Lung (tissue), 11 donors: ENCODE measurements at regions not wholly inside any gene's neighbourhood (a gene's known extent, or its start where the extent isn't known, plus 50 kb on each side); places are given as distances from the start of the nearest gene placed in this dataset.

Source experiments
- ATAC-seq: fragments of 200-7000 bp; cut with Tn5 transposase; one replicate; pipeline ENCODE4 v1.9.1; 2020; ENCODE audit warnings: moderate number of reproducible peaks; ENCODE audit not compliant: insufficient read depth, low FRiP score
- DNase-seq, 3 donors: peaks; one replicate each; pipeline ENCODE4 v3.0.0-alpha.2; 2013 to 2017
- H3K27ac ChIP-seq, 2 donors: one replicate each; pipeline ENCODE4 v1.5.1; 2013; ENCODE audit warnings: mild to moderate bottlenecking in 2 of 2, moderate library complexity in 2 of 2, control low read depth in 1 of 2, inconsistent platforms in 1 of 2, low read depth in 1 of 2, low read length in 1 of 2
- H3K27me3 ChIP-seq, 3 donors: one replicate each; pipeline ENCODE4 v1.5.1; 2013; ENCODE audit warnings: low read length in 2 of 3; ENCODE audit not compliant: control insufficient read depth in 3 of 3, insufficient read depth in 3 of 3
- H3K36me3 ChIP-seq, 4 donors: one replicate each; pipeline ENCODE4 v1.5.1; 2013; ENCODE audit warnings: low read length in 4 of 4, mild to moderate bottlenecking in 1 of 4, moderate library complexity in 1 of 4; ENCODE audit not compliant: control insufficient read depth in 4 of 4, insufficient read depth in 4 of 4
- H3K4me1 ChIP-seq, 5 donors: one replicate each; pipeline ENCODE4 v1.5.1; 2013; ENCODE audit warnings: low read length in 5 of 5, mild to moderate bottlenecking in 2 of 5, moderate library complexity in 1 of 5; ENCODE audit not compliant: control insufficient read depth in 5 of 5, insufficient read depth in 5 of 5
- H3K4me3 ChIP-seq: one replicate; pipeline ENCODE4 v1.5.1; 2013; ENCODE audit warnings: mild to moderate bottlenecking, control low read depth, moderate library complexity
- H3K9ac ChIP-seq, 2 donors: one replicate each; pipeline ENCODE4 v1.5.1; 2013; ENCODE audit warnings: low read length in 2 of 2, control low read depth in 1 of 2; ENCODE audit not compliant: insufficient read depth in 1 of 2
- H3K9me3 ChIP-seq, 4 donors: one replicate each; pipeline ENCODE4 v1.5.1; 2013; ENCODE audit warnings: low read length in 3 of 4, mild to moderate bottlenecking in 1 of 4, moderate library complexity in 1 of 4; ENCODE audit not compliant: control insufficient read depth in 4 of 4, insufficient read depth in 3 of 4
- WGBS, 2 donors: extraction: QIAGEN DNeasy Blood & Tissue Kit; methylation state at CpG; one replicate each; pipeline ENCODE4 v1.1.7; 2013; 5-methylcytosine and 5-hydroxymethylcytosine counted together
- TF ChIP-seq, protein P1 (sequence below): IDR thresholded peaks from 2 replicates; pipeline ENCODE4 v1.5.1; 2012; ENCODE audit warnings: mild to moderate bottlenecking; ENCODE audit errors: control extremely low read depth, extremely low read depth
- donor health status: control.
- donor health status: control.
- donor health status: Bipolar disorder and iron deficiency.
- donor health status: healthy.
- donor health status: DM: yes; HTN: yes; CAD: no.

DNA sequence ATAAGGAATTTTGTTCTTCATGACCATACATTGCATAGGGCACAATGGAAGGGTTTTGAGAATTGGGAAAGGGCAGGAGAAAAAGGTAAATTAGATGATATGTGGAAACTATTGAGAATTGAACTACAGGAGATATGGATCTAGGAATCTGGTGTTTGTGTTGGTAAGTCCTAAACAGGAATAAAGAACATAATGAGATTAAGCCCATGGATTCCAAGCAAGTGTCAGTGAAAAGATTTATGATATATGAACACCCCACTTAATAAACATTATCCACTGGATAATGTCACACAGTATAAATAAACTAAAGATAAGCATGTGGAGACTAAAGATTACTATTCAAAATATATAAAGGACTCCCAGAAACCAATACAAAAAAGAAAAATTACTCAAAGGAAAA lies 98.2 kb downstream of the TNFSF18 start:
- Histone ChIP-seq H3K36me3 (no peaks in the 10 kb centered on the region), H3K4me3 (no peak overlapping the region), H3K9me3 (no peaks in the 10 kb centered on the region), H3K27me3 (no peaks in the 10 kb centered on the region), H3K4me1 (peaks cover 0 to 32% (median 4%) of the 10 kb centered on the region in 5 donors), H3K27ac (no peak overlapping the region), H3K9ac (no peak overlapping the region)
- DNase-seq (peak in 1 of 3 donors; percentile 51), ATAC-seq (no peak)
- TF ChIP-seq, protein P1, sequence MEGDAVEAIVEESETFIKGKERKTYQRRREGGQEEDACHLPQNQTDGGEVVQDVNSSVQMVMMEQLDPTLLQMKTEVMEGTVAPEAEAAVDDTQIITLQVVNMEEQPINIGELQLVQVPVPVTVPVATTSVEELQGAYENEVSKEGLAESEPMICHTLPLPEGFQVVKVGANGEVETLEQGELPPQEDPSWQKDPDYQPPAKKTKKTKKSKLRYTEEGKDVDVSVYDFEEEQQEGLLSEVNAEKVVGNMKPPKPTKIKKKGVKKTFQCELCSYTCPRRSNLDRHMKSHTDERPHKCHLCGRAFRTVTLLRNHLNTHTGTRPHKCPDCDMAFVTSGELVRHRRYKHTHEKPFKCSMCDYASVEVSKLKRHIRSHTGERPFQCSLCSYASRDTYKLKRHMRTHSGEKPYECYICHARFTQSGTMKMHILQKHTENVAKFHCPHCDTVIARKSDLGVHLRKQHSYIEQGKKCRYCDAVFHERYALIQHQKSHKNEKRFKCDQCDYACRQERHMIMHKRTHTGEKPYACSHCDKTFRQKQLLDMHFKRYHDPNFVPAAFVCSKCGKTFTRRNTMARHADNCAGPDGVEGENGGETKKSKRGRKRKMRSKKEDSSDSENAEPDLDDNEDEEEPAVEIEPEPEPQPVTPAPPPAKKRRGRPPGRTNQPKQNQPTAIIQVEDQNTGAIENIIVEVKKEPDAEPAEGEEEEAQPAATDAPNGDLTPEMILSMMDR = no peak

DNA sequence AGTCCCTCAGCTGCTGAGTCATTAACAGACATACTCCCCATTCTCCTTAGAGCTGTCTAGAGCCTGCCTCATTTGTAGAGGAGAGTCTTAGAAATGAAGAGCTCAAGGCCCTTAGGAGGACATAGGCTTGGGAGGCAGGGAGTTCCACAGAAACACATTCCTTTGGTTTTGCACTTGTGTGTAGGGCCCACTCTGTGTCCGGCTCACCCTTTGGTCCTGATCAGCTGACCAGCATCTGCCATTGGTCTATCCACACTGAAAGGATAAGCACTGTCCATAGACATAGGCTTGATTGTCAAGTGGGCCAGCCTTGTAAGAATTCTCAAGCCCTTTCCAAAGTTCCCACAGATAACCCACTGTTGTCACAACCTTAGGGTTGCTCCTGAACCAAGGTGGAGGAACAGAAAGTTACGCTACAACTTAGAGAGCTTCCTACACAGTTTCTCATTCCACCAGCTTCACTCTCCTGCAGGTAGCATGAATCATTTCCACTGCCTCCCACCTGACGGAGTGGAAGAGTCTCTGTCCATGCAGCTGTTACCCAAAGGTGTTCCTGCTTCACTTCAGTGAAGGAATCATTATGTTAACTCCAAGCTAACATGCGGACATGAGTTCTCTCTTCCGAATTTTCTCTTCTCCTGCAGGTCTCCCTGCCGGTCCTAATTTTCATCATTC lies 96.1 kb downstream of the TNFSF18 start:
- TF ChIP-seq, protein P1 = no peak
- Histone ChIP-seq H3K27ac (no peak overlapping the region), H3K9me3 (no peaks in the 10 kb centered on the region), H3K4me1 (peaks cover 0 to 22% (median 1%) of the 10 kb centered on the region in 5 donors), H3K36me3 (no peaks in the 10 kb centered on the region), H3K9ac (no peak overlapping the region), H3K27me3 (no peaks in the 10 kb centered on the region), H3K4me3 (no peak overlapping the region)
- 96 to 99% methylated on average over 6 of the region's 6 CpGs for WGBS, 2 donors
- DNase-seq (no peak), ATAC-seq (no peak)

DNA sequence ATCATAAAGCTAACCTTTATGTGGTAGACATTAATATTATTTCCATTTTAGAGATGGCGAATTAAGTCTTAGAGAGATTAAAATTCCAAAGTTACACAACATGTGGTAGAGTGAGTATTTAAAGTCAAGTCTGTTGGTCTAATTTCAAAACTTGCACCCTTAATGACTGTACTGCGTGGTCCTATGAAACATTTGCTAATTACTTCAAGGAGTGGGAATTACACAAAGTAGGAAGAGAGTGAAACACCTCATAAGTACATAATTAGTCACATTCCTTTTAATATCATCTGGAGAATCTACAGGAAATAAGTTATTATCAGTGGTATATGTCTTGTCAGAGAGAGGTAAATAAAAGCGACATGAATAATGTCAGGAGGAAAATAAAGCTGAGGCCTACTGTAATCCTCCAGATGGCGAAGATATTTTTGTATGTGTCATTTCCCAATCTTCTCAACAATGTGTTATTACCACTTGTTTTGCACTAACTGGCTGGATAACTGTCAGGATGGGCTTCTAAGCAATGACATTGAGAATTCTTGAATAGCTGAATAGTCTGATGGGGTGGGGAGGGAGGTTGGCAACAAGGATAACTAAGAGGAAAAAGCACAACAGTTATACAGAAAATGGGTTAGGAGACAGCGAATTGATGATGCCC lies 95.5 kb downstream of the TNFSF18 start:
- TF ChIP-seq, protein P1 = no peak
- ATAC-seq (no peak), DNase-seq (no peak)
- Histone ChIP-seq H3K9ac (no peak overlapping the region), H3K9me3 (no peaks in the 10 kb centered on the region), H3K27me3 (no peaks in the 10 kb centered on the region), H3K36me3 (no peaks in the 10 kb centered on the region), H3K4me1 (peaks cover 0 to 22% (median 1%) of the 10 kb centered on the region in 5 donors), H3K27ac (no peak overlapping the region), H3K4me3 (no peak overlapping the region)
- WGBS, 2 donors = 81 to 83% methylated on average over 5 of the region's 5 CpGs
